Muscle layer of colon (tissue), 2 donors: ENCODE measurements at regions not wholly inside any gene's neighbourhood (a gene's known extent, or its start where the extent isn't known, plus 50 kb on each side); places are given as distances from the start of the nearest gene placed in this dataset.

Source experiments
- H3K27ac ChIP-seq: one replicate; pipeline ENCODE4 v1.7.0; 2013; ENCODE audit warnings: low read depth, mild to moderate bottlenecking, low read length, moderate library complexity
- H3K27me3 ChIP-seq, 2 donors: one replicate each; pipeline ENCODE4 v1.7.0; 2013; ENCODE audit warnings: low read length in 2 of 2, mild to moderate bottlenecking in 2 of 2; ENCODE audit not compliant: insufficient read depth in 2 of 2, control insufficient read depth in 1 of 2
- H3K36me3 ChIP-seq: one replicate; pipeline ENCODE4 v1.7.0; 2013; ENCODE audit warnings: mild to moderate bottlenecking, low read length; ENCODE audit not compliant: insufficient read depth
- H3K4me1 ChIP-seq: one replicate; pipeline ENCODE4 v1.7.0; 2013; ENCODE audit warnings: mild to moderate bottlenecking, low read length; ENCODE audit not compliant: insufficient read depth
- H3K4me3 ChIP-seq, 2 donors: one replicate each; pipeline ENCODE4 v1.7.0; 2013; ENCODE audit warnings: low read length in 2 of 2, low read depth in 1 of 2, mild to moderate bottlenecking in 1 of 2, moderate library complexity in 1 of 2
- H3K9ac ChIP-seq: one replicate; pipeline ENCODE4 v1.7.0; 2013; ENCODE audit warnings: low read length
- H3K9me3 ChIP-seq: one replicate; pipeline ENCODE4 v1.7.0; 2013; ENCODE audit warnings: mild to moderate bottlenecking, low read length
- donor health status: abdominal sarcoma.
- donor health status: Adenocarcinoma of cecum.

DNA sequence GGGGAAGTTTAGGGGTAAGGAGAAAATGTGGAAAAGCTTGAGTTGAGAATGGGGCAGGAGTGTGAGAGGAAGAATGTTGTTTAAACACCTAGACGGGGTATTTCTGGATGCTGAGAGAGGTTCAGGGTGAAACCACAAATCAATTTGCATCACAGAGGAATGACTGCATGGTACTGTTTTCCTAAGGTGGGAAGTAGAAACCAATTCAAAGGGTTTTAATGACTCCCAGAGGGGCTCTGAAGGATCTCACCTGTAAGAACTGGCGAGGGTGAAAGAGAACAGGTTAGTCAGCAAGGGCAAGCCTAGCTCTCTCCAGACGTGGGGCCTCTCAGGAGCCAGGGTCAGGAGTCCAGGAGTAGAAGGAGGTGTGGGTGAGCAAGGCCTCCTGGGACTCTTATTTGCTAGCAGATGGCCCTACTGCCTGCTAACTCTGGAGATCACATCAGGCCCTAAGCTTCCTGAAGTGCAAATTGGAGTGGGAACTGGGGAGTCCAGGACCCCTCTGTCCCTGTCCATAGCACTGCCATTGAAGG lies 133.0 kb upstream of the CELF4 start:
- H3K4me1 ChIP-seq: no peaks in the 10 kb centered on the region
- no peak overlapping the region for H3K27ac ChIP-seq

DNA sequence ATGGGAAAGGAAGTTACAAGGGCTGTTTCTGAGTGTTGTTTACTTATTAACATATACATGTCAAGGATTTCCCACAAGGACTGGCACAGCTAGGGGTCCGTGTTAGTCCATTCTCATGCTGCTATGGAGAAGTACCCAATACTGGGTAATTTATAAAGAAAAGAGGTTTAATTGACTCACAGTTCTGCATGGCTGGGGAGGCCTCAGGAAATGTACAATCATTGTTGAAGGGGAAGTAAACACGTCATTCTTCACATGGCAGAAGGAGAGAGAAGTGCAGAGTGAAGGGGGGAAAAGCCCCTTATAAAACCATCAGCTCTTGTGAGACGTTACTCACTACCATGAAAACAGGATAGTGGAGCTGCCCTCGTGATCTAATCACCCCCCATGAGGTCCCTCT lies 128.9 kb upstream of the CELF4 start:
- H3K27me3 ChIP-seq: no peaks in the 10 kb centered on the region
- no peak overlapping the region for H3K27ac ChIP-seq
- H3K9me3 ChIP-seq: no peaks in the 10 kb centered on the region
- no peaks in the 10 kb centered on the region for H3K36me3 ChIP-seq
- no peak overlapping the region for H3K4me3 ChIP-seq
- H3K9ac ChIP-seq: no peak overlapping the region
- H3K4me1 ChIP-seq: no peaks in the 10 kb centered on the region

More for the DNA sequence above, 133.0 kb upstream of the CELF4 start:
- Histone ChIP-seq H3K9ac (no peak overlapping the region), H3K36me3 (no peaks in the 10 kb centered on the region), H3K4me3 (no peak overlapping the region), H3K27me3 (no peaks in the 10 kb centered on the region), H3K9me3 (no peaks in the 10 kb centered on the region)

GRCh38 chr18:37691162-37691561 lies 125.6 kb upstream of the CELF4 start:
- Histone ChIP-seq H3K9me3 (no peaks in the 10 kb centered on the region), H3K27ac (no peak overlapping the region), H3K9ac (no peak overlapping the region), H3K36me3 (no peaks in the 10 kb centered on the region), H3K4me3 (no peak overlapping the region), H3K4me1 (no peaks in the 10 kb centered on the region), H3K27me3 (no peaks in the 10 kb centered on the region)

GRCh38 chr18:37689841-37690240 lies 124.2 kb upstream of the CELF4 start:
- Histone ChIP-seq H3K27ac (no peak overlapping the region), H3K27me3 (no peaks in the 10 kb centered on the region), H3K4me3 (no peak overlapping the region), H3K9me3 (no peaks in the 10 kb centered on the region), H3K9ac (no peak overlapping the region), H3K4me1 (no peaks in the 10 kb centered on the region), H3K36me3 (no peaks in the 10 kb centered on the region)

DNA sequence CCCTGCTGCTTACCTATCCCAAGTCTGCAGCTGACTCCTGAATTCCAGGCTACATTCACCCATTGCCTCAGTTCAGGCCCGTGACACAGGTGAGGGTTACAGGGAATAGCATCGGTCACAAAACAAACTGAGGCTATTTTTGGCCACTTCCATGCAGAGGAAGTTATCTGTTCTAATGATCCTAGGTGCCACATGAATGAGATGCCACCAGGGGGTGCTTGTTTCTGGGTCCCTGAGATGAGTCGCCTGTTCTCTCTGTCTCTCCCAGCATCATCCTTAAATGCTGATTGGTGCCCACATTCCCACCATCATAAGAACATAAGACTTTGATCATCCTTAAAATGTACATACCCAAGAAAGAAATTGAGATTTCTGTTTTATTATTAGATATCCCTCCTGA lies 119.0 kb upstream of the CELF4 start:
- H3K9ac ChIP-seq: no peak overlapping the region
- no peaks in the 10 kb centered on the region for H3K4me1 ChIP-seq
- no peaks in the 10 kb centered on the region for H3K27me3 ChIP-seq
- H3K36me3 ChIP-seq: no peaks in the 10 kb centered on the region
- H3K4me3 ChIP-seq: no peak overlapping the region
- H3K27ac ChIP-seq: no peak overlapping the region
- H3K9me3 ChIP-seq: no peaks in the 10 kb centered on the region

DNA sequence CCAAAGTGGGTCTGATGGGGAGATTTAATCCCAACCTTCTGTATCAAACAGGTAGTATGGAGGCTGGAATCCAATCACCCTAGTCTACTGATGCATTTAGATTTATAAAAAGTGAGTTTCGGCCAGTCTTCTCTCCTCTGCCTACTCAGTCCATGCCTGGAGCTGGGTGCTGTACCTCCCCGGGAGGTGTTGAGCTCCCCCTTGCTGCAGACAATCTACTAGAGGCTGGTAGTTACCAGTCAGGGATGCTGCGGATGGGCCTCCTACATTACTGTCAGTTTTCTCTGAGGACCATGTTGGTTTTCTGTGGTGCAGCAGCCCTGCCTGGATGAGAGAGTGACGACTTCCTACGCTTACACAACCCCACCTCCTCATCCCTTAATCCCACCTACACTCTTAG lies 118.6 kb upstream of the CELF4 start:
- H3K36me3 ChIP-seq: no peaks in the 10 kb centered on the region
- H3K4me1 ChIP-seq: no peaks in the 10 kb centered on the region
- H3K4me3 ChIP-seq: no peak overlapping the region

DNA sequence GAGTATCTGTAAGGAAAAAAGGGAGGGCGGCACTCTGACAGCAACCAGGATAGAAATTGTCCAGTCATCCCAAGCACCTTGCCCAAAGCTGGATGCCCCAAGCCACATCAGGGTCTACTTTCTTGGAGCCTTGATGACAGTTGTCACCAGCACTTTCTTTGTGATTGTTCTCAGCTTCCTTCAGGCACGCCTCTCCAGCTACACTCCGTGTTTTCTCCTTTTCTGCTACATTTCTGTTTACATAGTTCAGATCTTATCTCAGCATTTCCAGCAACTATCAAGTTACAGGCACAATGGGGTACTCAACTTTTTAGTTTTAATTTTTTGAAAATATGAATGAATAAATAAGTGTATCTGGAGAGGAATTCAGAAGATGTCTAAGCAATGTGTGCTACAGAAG lies 115.3 kb upstream of the CELF4 start:
- Histone ChIP-seq H3K9ac (no peak overlapping the region), H3K27me3 (no peaks in the 10 kb centered on the region)

More for the DNA sequence above, 118.6 kb upstream of the CELF4 start:
- no peaks in the 10 kb centered on the region for H3K9me3 ChIP-seq
- H3K27me3 ChIP-seq: no peaks in the 10 kb centered on the region
- no peak overlapping the region for H3K9ac ChIP-seq
- no peak overlapping the region for H3K27ac ChIP-seq

DNA sequence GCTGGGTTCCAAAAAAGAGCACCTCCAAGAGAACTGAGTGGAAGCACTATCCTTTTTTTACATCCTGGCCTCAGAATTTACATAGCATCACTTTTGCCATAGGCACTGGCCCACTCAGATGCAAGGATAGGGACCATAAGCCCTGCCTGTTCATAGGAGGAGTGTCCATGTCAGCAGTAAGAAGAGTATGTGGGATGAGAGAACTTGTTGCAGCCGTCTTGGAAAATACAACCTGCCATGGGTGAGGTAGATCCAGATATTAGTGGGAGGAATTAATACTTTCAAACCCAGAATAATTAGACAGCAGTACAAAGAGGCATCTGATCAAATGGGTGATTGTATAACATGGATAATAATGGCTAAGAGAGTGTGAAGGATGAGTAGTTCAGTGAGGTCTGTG lies 110.7 kb upstream of the CELF4 start:
- Histone ChIP-seq H3K27ac (no peak overlapping the region), H3K36me3 (no peaks in the 10 kb centered on the region), H3K9ac (no peak overlapping the region), H3K4me3 (no peak overlapping the region), H3K4me1 (no peaks in the 10 kb centered on the region), H3K27me3 (no peaks in the 10 kb centered on the region), H3K9me3 (no peaks in the 10 kb centered on the region)

More for the DNA sequence above, 115.3 kb upstream of the CELF4 start:
- Histone ChIP-seq H3K4me1 (no peaks in the 10 kb centered on the region), H3K4me3 (no peak overlapping the region), H3K9me3 (no peaks in the 10 kb centered on the region), H3K36me3 (no peaks in the 10 kb centered on the region), H3K27ac (no peak overlapping the region)

DNA sequence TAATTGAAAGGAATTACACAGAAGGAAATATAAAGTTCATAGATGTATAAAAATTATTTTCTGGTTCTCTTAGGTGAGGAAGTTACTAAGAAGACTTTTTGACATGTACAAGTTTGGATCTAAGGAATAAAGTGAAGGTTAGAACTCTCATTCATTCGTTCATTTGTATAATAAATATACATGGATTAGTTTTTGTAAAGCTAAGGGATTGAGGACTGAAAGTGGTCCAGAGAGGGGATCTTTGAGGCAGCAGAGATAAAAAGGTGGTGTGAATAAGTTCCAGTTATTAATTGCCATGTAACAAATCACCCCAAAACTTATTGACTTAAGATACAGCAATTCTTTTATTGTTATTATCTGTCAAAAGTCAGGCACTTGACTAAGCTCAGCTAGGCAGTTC lies 110.1 kb upstream of the CELF4 start:
- Histone ChIP-seq H3K27ac (no peak overlapping the region), H3K9ac (no peak overlapping the region), H3K9me3 (no peaks in the 10 kb centered on the region), H3K27me3 (no peaks in the 10 kb centered on the region), H3K4me1 (no peaks in the 10 kb centered on the region), H3K36me3 (no peaks in the 10 kb centered on the region), H3K4me3 (no peak overlapping the region)

- no peak overlapping the region for H3K27ac ChIP-seq
- H3K27me3 ChIP-seq: no peaks in the 10 kb centered on the region
Measured at GRCh38 chr18:37674570-37674969, 109.0 kb upstream of the CELF4 start.

DNA sequence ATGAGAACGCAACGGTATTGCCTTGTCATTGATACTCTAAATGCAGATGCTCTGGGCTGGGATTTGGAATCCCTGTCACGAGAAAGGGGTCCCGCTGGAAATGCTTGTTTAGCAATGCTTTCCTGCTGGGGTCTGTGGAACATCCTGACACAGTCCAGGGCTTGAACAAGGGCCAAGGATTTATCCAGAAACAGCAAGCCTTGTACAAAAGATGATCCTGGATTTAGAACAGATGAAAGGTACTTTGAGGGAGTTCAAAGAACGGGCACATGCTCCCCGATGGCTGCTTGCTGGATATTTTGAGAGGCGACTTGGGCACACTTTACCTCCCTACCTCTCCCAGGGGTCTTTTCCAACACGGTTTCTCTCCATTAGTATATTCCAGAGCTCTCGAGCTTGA lies 108.1 kb upstream of the CELF4 start:
- Histone ChIP-seq H3K36me3 (no peaks in the 10 kb centered on the region), H3K4me1 (no peaks in the 10 kb centered on the region), H3K4me3 (no peak overlapping the region), H3K9me3 (no peaks in the 10 kb centered on the region), H3K9ac (no peak overlapping the region), H3K27me3 (no peaks in the 10 kb centered on the region), H3K27ac (no peak overlapping the region)

More at GRCh38 chr18:37674570-37674969, 109.0 kb upstream of the CELF4 start:
- Histone ChIP-seq H3K4me3 (no peak overlapping the region), H3K9ac (no peak overlapping the region), H3K36me3 (no peaks in the 10 kb centered on the region), H3K9me3 (no peaks in the 10 kb centered on the region), H3K4me1 (no peaks in the 10 kb centered on the region)

- Histone ChIP-seq H3K4me1 (no peaks in the 10 kb centered on the region), H3K4me3 (no peak overlapping the region), H3K36me3 (no peaks in the 10 kb centered on the region), H3K9me3 (no peaks in the 10 kb centered on the region), H3K27ac (no peak overlapping the region), H3K9ac (no peak overlapping the region), H3K27me3 (no peaks in the 10 kb centered on the region)
Measured at GRCh38 chr18:37672932-37673595, 107.5 kb upstream of the CELF4 start.
